ENCODE measurements at regions not wholly inside any gene's neighbourhood (a gene's known extent, or its start where the extent isn't known, plus 50 kb on each side); places are given as distances from the start of the nearest gene placed in this dataset.
"Not testable (repeated sequence)": the region's sequence is repeated elsewhere in the genome, so short reads cannot be mapped to it uniquely, and the experiment has no call there.

DNA sequence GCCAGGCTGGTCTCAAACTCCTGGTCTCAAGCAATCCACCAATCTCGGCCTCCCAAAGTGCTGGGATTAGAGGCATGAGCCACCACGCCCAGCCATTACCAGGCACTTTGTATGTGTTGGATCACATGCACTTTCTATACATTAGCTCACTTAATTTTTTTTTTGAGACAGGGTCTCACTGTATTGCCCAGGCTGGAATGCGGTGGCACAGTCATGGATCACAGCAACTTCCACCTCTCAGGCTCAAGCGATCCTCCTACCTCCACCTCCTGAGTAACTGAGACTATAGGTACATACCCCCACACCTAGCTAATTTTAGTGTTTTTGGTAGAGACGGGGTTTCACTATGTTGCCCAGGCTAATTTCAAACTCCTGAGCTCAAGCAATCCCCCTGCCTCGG, 203.0 kb upstream of the MYL2 start:
- peaks cover 18% of the 10 kb centered on the region for H3K27me3 Mint-ChIP-seq (ENCODE audit: insufficient read depth)
- H3K4me3 Mint-ChIP-seq = no peak overlapping the region
- no peaks in the 10 kb centered on the region for H3K36me3 Mint-ChIP-seq (ENCODE audit: low read depth)
- H3K27ac Mint-ChIP-seq = no peak overlapping the region
- TF ChIP-seq, protein P1, sequence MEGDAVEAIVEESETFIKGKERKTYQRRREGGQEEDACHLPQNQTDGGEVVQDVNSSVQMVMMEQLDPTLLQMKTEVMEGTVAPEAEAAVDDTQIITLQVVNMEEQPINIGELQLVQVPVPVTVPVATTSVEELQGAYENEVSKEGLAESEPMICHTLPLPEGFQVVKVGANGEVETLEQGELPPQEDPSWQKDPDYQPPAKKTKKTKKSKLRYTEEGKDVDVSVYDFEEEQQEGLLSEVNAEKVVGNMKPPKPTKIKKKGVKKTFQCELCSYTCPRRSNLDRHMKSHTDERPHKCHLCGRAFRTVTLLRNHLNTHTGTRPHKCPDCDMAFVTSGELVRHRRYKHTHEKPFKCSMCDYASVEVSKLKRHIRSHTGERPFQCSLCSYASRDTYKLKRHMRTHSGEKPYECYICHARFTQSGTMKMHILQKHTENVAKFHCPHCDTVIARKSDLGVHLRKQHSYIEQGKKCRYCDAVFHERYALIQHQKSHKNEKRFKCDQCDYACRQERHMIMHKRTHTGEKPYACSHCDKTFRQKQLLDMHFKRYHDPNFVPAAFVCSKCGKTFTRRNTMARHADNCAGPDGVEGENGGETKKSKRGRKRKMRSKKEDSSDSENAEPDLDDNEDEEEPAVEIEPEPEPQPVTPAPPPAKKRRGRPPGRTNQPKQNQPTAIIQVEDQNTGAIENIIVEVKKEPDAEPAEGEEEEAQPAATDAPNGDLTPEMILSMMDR (IDR thresholded peaks at IDR 0.05) = no peak
- DNase-seq = no peak
- no peaks in the 10 kb centered on the region for H3K9me3 Mint-ChIP-seq
- no peaks in the 10 kb centered on the region for H3K4me1 Mint-ChIP-seq (ENCODE audit: low read depth)

DNA sequence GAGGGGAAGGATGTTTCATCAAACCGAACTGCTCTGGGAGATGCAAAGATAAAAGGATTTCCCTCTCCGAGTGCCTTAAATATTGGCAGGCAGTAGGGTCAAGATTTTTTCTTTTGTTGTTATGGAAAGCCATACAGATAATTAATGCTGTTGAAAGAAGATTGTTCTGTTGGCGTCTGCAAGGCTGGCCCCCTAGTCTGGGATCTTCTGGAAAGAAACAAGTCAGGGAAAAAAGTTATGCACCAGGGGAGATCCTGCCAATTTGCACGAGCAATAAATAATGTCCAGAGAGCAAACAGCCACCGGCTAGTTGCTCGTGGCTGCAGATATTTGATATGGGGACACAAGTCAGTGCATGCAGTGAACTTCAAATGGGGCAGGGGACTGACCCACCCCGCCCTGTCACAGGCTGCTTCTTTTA, 202.1 kb upstream of the MYL2 start:
- H3K4me3 Mint-ChIP-seq = no peak overlapping the region
- H3K27ac Mint-ChIP-seq = no peak overlapping the region
- TF ChIP-seq, protein P1 (IDR thresholded peaks at IDR 0.05) = no peak
- no peaks in the 10 kb centered on the region for H3K36me3 Mint-ChIP-seq (ENCODE audit: low read depth)
- no peaks in the 10 kb centered on the region for H3K4me1 Mint-ChIP-seq (ENCODE audit: low read depth)
- peaks cover 18% of the 10 kb centered on the region; the same call in 1 of the 2 replicates for H3K27me3 Mint-ChIP-seq (ENCODE audit: insufficient read depth)
- no peak for DNase-seq
- H3K9me3 Mint-ChIP-seq = no peaks in the 10 kb centered on the region

DNA sequence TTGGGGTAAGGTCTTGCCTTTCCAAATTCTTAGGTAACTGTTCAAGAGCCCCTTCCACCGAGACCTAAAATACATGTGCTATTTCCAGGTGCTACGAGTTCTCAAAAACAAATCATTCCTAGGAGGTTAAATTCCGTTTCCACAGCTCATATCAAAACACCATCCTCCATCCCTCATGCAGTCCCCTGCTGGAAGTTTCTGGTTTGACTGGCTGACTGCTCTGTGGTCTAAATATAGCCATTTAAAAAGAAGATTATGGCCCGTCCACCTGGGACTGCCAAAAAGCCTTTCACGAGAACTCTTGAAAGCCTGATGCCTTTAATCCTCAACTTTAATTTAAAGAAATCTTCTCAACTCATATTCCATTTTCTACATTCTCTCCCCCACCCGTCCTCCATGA, 201.5 kb upstream of the MYL2 start:
- Mint-ChIP-seq H3K27me3 (ENCODE audit: insufficient read depth) (peaks cover 18% of the 10 kb centered on the region; the same call in 1 of the 2 replicates), H3K9me3 (no peaks in the 10 kb centered on the region)

DNA sequence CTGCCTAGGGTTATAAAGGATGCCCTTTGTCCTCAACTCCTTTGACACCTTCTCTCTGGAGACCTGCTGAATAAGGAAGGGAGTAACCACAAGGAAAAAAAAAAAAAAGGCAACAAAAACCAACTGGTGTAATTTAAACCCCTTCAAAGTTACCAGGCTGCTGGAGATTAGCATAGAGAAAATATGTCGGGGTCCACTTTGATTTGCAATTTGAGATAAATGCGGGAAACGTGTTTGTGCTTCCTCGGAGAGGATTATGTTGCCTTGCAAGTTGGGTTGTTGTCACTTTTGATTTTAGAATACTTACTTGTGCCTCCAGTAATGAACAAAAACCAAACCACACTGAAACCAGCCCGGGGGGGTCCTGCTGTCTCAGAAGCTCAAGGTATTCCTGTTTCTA, 200.2 kb upstream of the MYL2 start:
- Mint-ChIP-seq H3K27me3 (ENCODE audit: insufficient read depth) (peaks cover 18% of the 10 kb centered on the region; the same call in 1 of the 2 replicates), H3K36me3 (ENCODE audit: low read depth) (no peaks in the 10 kb centered on the region)

More for the DNA sequence above, 201.5 kb upstream of the MYL2 start:
- H3K4me1 Mint-ChIP-seq (ENCODE audit: low read depth) = no peaks in the 10 kb centered on the region
- no peak overlapping the region for H3K27ac Mint-ChIP-seq
- no peaks in the 10 kb centered on the region for H3K36me3 Mint-ChIP-seq (ENCODE audit: low read depth)
- H3K4me3 Mint-ChIP-seq = no peak overlapping the region
- TF ChIP-seq, protein P1 (IDR thresholded peaks at IDR 0.05) = no peak
- no peak for DNase-seq

DNA sequence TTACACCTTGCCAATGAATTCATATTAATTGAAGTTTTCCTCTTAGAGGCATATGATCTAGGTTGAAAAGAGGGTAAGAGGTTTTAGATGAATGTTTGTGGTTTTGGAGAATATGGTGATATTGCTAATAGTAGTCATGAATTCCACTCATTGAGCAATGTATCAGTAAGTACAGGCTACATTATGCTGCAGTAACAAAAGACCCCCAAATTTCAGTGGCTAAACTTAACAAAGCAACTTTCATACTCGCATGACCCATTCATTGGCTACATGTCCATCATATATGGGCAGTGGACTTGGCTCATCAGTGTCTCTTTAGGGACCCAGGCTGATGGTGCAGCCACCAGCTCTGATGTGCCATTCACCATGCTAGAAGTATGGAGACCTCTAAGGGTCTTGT, 196.6 kb upstream of the MYL2 start:
- Mint-ChIP-seq H3K4me1 (ENCODE audit: low read depth) (no peaks in the 10 kb centered on the region), H3K4me3 (no peak overlapping the region), H3K27me3 (ENCODE audit: insufficient read depth) (peaks cover 12% of the 10 kb centered on the region)

More for the DNA sequence above, 200.2 kb upstream of the MYL2 start:
- TF ChIP-seq, protein P1 (IDR thresholded peaks at IDR 0.05) = no peak
- no peak for DNase-seq
- Mint-ChIP-seq H3K9me3 (no peaks in the 10 kb centered on the region), H3K4me1 (ENCODE audit: low read depth) (no peaks in the 10 kb centered on the region), H3K27ac (no peak overlapping the region), H3K4me3 (no peak overlapping the region)

DNA sequence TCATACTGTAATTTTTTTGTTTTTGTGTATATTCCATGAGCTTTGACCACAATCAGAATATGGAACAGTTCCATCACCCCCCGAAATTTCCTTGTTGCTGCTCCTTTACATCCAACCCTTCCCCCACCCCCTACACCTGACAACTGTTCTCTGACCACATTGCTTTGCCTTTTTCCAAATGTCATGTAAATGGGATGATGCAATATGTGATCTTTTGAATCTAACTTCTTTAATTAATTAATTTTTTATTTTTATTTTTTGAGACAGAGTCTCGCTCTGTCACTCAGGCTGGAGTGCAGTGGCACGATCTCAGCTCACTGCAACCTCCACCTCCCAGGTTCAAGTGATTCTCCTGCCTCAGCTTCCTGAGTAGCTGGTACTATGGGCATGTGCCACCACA, 192.9 kb upstream of the MYL2 start:
- peaks cover 20% of the 10 kb centered on the region for H3K27me3 Mint-ChIP-seq (ENCODE audit: insufficient read depth)
- H3K27ac Mint-ChIP-seq; H3K4me3 Mint-ChIP-seq; H3K4me1 Mint-ChIP-seq (ENCODE audit: low read depth); H3K36me3 Mint-ChIP-seq (ENCODE audit: low read depth); H3K9me3 Mint-ChIP-seq; DNase-seq: not testable (repeated sequence)

More for the DNA sequence above, 196.6 kb upstream of the MYL2 start:
- TF ChIP-seq, protein P1 (IDR thresholded peaks at IDR 0.05) = no peak
- no peak for DNase-seq
- H3K36me3 Mint-ChIP-seq (ENCODE audit: low read depth) = no peaks in the 10 kb centered on the region
- no peak overlapping the region for H3K27ac Mint-ChIP-seq
- no peaks in the 10 kb centered on the region for H3K9me3 Mint-ChIP-seq
